ENCODE measurements at regions not wholly inside any gene's neighbourhood (a gene's known extent, or its start where the extent isn't known, plus 50 kb on each side); places are given as distances from the start of the nearest gene placed in this dataset.

GRCh38 chr5:62737766-62738165, 159.1 kb downstream of the LRRC70 start:
- TF ChIP-seq, protein P1, sequence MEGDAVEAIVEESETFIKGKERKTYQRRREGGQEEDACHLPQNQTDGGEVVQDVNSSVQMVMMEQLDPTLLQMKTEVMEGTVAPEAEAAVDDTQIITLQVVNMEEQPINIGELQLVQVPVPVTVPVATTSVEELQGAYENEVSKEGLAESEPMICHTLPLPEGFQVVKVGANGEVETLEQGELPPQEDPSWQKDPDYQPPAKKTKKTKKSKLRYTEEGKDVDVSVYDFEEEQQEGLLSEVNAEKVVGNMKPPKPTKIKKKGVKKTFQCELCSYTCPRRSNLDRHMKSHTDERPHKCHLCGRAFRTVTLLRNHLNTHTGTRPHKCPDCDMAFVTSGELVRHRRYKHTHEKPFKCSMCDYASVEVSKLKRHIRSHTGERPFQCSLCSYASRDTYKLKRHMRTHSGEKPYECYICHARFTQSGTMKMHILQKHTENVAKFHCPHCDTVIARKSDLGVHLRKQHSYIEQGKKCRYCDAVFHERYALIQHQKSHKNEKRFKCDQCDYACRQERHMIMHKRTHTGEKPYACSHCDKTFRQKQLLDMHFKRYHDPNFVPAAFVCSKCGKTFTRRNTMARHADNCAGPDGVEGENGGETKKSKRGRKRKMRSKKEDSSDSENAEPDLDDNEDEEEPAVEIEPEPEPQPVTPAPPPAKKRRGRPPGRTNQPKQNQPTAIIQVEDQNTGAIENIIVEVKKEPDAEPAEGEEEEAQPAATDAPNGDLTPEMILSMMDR (IDR thresholded peaks at IDR 0.05; ENCODE audit: low read length) = no peak
- TF ChIP-seq EZH2 (IDR thresholded peaks at IDR 0.05; ENCODE audit: borderline replicate concordance, low read length) = no peak

Data from OCI-LY1 (cell line).